ENCODE measurements at regions not wholly inside any gene's neighbourhood (a gene's known extent, or its start where the extent isn't known, plus 50 kb on each side); places are given as distances from the start of the nearest gene placed in this dataset.

GRCh38 chr9:106277966-106278365 lies 583.6 kb downstream of the TMEM38B start:
- no peak for TF ChIP-seq FOXP2 (optimal IDR thresholded peaks at IDR 0.05; ENCODE audit: borderline replicate concordance, extremely low read depth, extremely low read length, insufficient read depth)
- TF ChIP-seq REST (IDR thresholded peaks at IDR 0.05; ENCODE audit: insufficient read depth in 1 of 2, low read depth in 2 of 2, low read length in 2 of 2), result no peak
- TF ChIP-seq POLR2AphosphoS5 (IDR thresholded peaks at IDR 0.05; ENCODE audit: low read depth, low read length), result no peak
- no peak for TF ChIP-seq TAF1 (IDR thresholded peaks at IDR 0.05; ENCODE audit: borderline replicate concordance, insufficient read depth, low read length)
- no peak for TF ChIP-seq SIN3A (IDR thresholded peaks at IDR 0.05; ENCODE audit: borderline replicate concordance, insufficient read depth, low read length)

GRCh38 chr9:106283769-106284168 lies 579.2 kb upstream of the ZNF462 start:
- TF ChIP-seq POLR2AphosphoS5 (IDR thresholded peaks at IDR 0.05; ENCODE audit: low read depth, low read length), result no peak
- no peak for TF ChIP-seq FOXP2 (optimal IDR thresholded peaks at IDR 0.05; ENCODE audit: borderline replicate concordance, extremely low read depth, extremely low read length, insufficient read depth)
- TF ChIP-seq TAF1 (IDR thresholded peaks at IDR 0.05; ENCODE audit: borderline replicate concordance, insufficient read depth, low read length), result no peak
- TF ChIP-seq REST (IDR thresholded peaks at IDR 0.05; ENCODE audit: insufficient read depth in 1 of 2, low read depth in 2 of 2, low read length in 2 of 2), result no peak
- no peak for TF ChIP-seq SIN3A (IDR thresholded peaks at IDR 0.05; ENCODE audit: borderline replicate concordance, insufficient read depth, low read length)

GRCh38 chr9:106284296-106284695 lies 578.7 kb upstream of the ZNF462 start:
- TF ChIP-seq SIN3A (IDR thresholded peaks at IDR 0.05; ENCODE audit: borderline replicate concordance, insufficient read depth, low read length) (no peak), POLR2AphosphoS5 (IDR thresholded peaks at IDR 0.05; ENCODE audit: low read depth, low read length) (no peak), REST (IDR thresholded peaks at IDR 0.05; ENCODE audit: insufficient read depth in 1 of 2, low read depth in 2 of 2, low read length in 2 of 2) (no peak), TAF1 (IDR thresholded peaks at IDR 0.05; ENCODE audit: borderline replicate concordance, insufficient read depth, low read length) (no peak)

DNA sequence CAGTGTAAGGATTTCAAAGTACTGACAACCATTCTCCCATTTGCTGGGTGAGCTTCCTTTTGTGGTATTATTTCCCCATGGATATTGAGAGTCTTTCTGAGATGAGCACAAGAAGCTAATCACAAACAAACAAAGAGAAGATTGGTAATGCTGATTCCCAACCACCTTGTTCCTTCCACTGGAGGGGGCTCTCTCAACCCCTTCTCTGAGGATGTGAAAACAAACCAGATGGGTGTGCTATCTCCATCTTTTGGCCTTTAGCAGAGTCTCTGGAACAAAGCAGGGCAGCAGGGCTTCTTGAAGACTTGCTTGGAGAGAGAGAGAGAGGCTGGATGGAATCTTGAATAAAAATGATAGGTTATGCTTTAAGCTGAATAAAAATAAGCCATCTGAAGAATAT lies 576.7 kb upstream of the ZNF462 start:
- no peak for TF ChIP-seq POLR2AphosphoS5 (IDR thresholded peaks at IDR 0.05; ENCODE audit: low read depth, low read length)
- TF ChIP-seq REST (IDR thresholded peaks at IDR 0.05; ENCODE audit: insufficient read depth in 1 of 2, low read depth in 2 of 2, low read length in 2 of 2), result no peak
- TF ChIP-seq FOXP2 (optimal IDR thresholded peaks at IDR 0.05; ENCODE audit: borderline replicate concordance, extremely low read depth, extremely low read length, insufficient read depth), result no peak
- TF ChIP-seq SIN3A (IDR thresholded peaks at IDR 0.05; ENCODE audit: borderline replicate concordance, insufficient read depth, low read length), result no peak

- TF ChIP-seq REST (IDR thresholded peaks at IDR 0.05; ENCODE audit: insufficient read depth in 1 of 2, low read depth in 2 of 2, low read length in 2 of 2) (no peak), FOXP2 (optimal IDR thresholded peaks at IDR 0.05; ENCODE audit: borderline replicate concordance, extremely low read depth, extremely low read length, insufficient read depth) (no peak), POLR2AphosphoS5 (IDR thresholded peaks at IDR 0.05; ENCODE audit: low read depth, low read length) (no peak), TAF1 (IDR thresholded peaks at IDR 0.05; ENCODE audit: borderline replicate concordance, insufficient read depth, low read length) (no peak), SIN3A (IDR thresholded peaks at IDR 0.05; ENCODE audit: borderline replicate concordance, insufficient read depth, low read length) (no peak)
Measured at GRCh38 chr9:106287091-106287631, 575.8 kb upstream of the ZNF462 start.

Data from PFSK-1 (cell line).